HUES64 (cell line): ENCODE measurements at regions not wholly inside any gene's neighbourhood (a gene's known extent, or its start where the extent isn't known, plus 50 kb on each side); places are given as distances from the start of the nearest gene placed in this dataset.
"Not testable (repeated sequence)": the region's sequence is repeated elsewhere in the genome, so short reads cannot be mapped to it uniquely, and the experiment has no call there.

Experiments
- H3K27ac ChIP-seq: 2 replicates; pipeline ENCODE4 v1.7.0; 2013; ENCODE audit warnings: low read depth, low read length, inconsistent platforms
- H3K27me3 ChIP-seq: 2 replicates; pipeline ENCODE4 v1.6.1; 2013; ENCODE audit warnings: mild to moderate bottlenecking, low read length; ENCODE audit not compliant: insufficient read depth
- H3K36me3 ChIP-seq: 2 replicates; pipeline ENCODE4 v1.6.1; 2013; ENCODE audit warnings: mild to moderate bottlenecking, low read length; ENCODE audit not compliant: insufficient read depth
- H3K4me1 ChIP-seq: 2 replicates; pipeline ENCODE4 v1.6.1; 2013; ENCODE audit warnings: mild to moderate bottlenecking, low read length, moderate library complexity; ENCODE audit not compliant: insufficient read depth
- H3K4me3 ChIP-seq: 2 replicates; pipeline ENCODE4 v1.5.1; 2013; ENCODE audit warnings: mild to moderate bottlenecking, low read length, moderate library complexity
- H3K9ac ChIP-seq: 2 replicates; pipeline ENCODE4 v1.6.1; 2013; ENCODE audit warnings: mild to moderate bottlenecking, low read depth, low read length
- H3K9me3 ChIP-seq: 2 replicates; pipeline ENCODE4 v1.6.1; 2013; ENCODE audit warnings: low read depth, low read length; ENCODE audit not compliant: insufficient read depth
- WGBS: fragments of 150-250, 120-280 bp; methylation state at CpG from one replicate; pipeline ENCODE4 v1.1.7; 2013; ENCODE audit warnings: missing lambda C conversion rate; 5-methylcytosine and 5-hydroxymethylcytosine counted together

DNA sequence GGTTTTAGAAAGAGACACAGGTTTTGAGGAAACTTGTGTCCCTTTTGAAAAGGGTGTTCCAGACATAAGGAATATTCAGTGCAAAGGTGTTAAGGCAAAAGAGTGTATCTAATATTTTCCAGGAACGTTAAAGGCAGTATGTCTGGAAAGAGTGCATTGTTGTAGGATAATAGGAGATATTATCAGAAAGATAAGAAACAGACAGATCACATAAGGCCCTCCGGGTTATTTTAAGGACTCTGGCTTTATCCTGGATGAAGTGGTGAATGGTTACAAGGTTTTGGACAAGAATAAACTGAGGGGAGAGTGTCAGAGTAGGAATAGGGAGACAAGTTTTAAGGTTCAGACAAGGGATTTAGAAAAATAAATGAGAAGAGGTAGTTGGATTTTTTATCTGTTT, 493.7 kb upstream of the GRM7 start:
- WGBS = 89% methylated on average over 2 of the region's 2 CpGs
- Histone ChIP-seq H3K27ac (no peak overlapping the region), H3K36me3 (no peaks in the 10 kb centered on the region), H3K27me3 (no peaks in the 10 kb centered on the region), H3K4me1 (peaks cover under 1% of the 10 kb centered on the region; the same call in 1 of the 2 replicates), H3K9ac (no peak overlapping the region), H3K9me3 (no peaks in the 10 kb centered on the region), H3K4me3 (no peak overlapping the region)

DNA sequence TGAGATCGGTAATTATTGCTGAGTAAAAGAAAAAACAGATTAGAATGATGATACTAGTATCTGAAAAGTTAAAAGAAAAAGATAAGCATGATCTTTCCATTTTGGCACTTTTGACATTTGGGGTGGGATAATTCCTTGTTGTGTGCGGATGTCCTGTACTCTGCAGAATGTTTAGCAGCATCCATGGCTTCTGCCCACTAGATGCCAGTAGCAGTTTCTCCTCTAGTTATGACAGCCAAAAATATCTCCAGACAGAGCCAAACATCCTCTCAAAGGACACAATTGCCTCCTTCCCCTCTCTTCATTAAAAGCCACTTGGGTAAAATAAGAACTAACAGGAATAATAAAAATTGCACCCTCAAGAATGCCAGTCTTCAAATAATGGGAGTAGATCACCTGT, 468.8 kb upstream of the GRM7 start:
- WGBS = 98% methylated on average over 2 of the region's 2 CpGs
- Histone ChIP-seq H3K9ac (no peak overlapping the region), H3K36me3 (no peaks in the 10 kb centered on the region), H3K9me3 (no peaks in the 10 kb centered on the region), H3K27ac (no peak overlapping the region), H3K4me3 (no peak overlapping the region), H3K27me3 (no peaks in the 10 kb centered on the region), H3K4me1 (peaks cover 6% of the 10 kb centered on the region; the same call in 1 of the 2 replicates)

DNA sequence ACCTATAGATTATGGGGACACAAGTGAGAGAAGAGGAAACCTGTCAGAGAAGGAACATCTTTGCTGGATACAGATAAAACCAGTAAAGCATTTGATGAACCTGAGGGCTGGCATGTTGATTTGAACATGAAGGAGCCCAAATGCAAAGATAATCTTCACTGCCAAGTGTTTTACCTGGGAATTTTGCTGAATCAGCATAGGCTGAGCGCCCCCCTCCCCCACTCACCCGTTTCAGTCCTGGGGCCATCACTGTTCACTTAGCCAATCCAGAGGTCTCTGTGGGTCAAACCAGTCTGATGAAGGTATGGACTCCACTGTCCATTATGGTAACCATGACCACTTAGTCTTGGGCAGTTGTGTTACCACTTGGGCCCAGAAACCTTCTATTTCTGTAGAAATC, 466.0 kb upstream of the GRM7 start:
- 89% methylated on average over 2 of the region's 2 CpGs for WGBS
- Histone ChIP-seq H3K27ac (no peak overlapping the region), H3K4me3 (no peak overlapping the region)

DNA sequence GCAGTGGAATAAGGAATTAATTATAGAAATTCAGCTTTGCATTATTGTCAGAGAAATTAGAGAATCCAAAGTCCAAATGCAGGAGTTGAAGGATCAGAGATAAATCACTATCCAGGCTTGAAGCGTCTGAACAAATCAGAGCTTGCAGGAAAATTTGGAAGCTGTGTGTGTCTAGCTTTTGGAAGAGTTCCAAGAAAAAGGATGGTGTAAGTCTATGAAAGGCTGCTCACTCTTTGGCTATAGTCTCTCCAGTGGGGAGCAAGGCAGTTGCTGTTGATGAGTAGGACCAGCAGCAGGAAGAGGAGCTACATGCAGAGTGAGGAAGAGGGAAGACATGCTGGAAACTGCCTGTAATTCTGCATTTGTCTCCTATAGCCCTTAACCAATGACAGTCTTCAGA, 464.3 kb upstream of the GRM7 start:
- Histone ChIP-seq H3K36me3 (no peaks in the 10 kb centered on the region), H3K27ac (no peak overlapping the region), H3K4me3 (no peak overlapping the region), H3K27me3 (no peaks in the 10 kb centered on the region), H3K4me1 (peaks cover 7% of the 10 kb centered on the region; the same call in 1 of the 2 replicates), H3K9ac (no peak overlapping the region), H3K9me3 (no peaks in the 10 kb centered on the region)
- WGBS = 92% methylated on average over 1 of the region's 1 CpG

More for the DNA sequence above, 466.0 kb upstream of the GRM7 start:
- Histone ChIP-seq H3K36me3 (no peaks in the 10 kb centered on the region), H3K9ac (no peak overlapping the region), H3K9me3 (no peaks in the 10 kb centered on the region), H3K27me3 (no peaks in the 10 kb centered on the region), H3K4me1 (peaks cover 7% of the 10 kb centered on the region; the same call in 1 of the 2 replicates)

DNA sequence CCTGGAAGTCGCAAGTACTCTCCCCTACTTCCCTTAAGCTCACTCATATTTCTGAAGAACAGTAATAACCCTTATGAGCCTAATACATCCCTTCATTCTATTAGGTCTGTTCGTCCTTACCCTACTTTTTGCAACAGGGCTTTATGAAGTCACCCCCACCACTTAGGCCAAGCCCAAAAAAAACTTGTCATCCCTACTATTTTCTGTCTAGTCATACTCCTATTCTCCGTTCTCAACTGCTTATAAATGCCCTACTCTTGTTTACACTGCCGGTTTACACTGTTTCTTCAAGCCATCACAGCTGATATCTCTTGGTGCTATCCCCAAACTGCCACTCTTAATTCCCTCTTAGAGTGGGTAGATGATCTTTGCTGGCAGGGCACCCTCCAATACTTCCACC, 458.2 kb upstream of the GRM7 start:
- not testable (repeated sequence) for H3K9ac ChIP-seq, H3K27me3 ChIP-seq, H3K4me3 ChIP-seq, H3K4me1 ChIP-seq, H3K36me3 ChIP-seq, H3K27ac ChIP-seq, H3K9me3 ChIP-seq
- WGBS = 88% methylated on average over 3 of the region's 4 CpGs

DNA sequence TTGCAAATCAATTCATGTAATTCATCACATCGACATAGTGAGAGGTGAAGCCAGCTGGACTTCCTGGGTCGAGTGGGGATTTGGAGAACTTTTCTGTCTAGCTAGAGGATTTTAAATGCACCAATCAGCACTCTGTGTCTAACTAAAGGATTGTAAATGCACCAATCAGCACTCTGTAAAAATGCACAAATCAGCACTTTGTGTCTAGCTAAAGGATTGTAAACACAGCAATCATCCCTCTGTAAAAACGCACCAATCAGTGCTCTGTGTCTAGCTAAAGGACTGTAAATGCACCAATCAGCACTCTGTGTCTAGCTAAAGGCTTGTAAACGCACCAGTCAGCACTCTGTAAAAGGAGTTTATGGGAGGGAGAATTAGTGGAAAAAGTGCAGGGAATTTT, 454.0 kb upstream of the GRM7 start:
- not testable (repeated sequence) for H3K4me1 ChIP-seq, H3K4me3 ChIP-seq, H3K27ac ChIP-seq, H3K27me3 ChIP-seq, H3K36me3 ChIP-seq, H3K9me3 ChIP-seq, H3K9ac ChIP-seq
- WGBS = 97% methylated on average over 4 of the region's 4 CpGs

DNA sequence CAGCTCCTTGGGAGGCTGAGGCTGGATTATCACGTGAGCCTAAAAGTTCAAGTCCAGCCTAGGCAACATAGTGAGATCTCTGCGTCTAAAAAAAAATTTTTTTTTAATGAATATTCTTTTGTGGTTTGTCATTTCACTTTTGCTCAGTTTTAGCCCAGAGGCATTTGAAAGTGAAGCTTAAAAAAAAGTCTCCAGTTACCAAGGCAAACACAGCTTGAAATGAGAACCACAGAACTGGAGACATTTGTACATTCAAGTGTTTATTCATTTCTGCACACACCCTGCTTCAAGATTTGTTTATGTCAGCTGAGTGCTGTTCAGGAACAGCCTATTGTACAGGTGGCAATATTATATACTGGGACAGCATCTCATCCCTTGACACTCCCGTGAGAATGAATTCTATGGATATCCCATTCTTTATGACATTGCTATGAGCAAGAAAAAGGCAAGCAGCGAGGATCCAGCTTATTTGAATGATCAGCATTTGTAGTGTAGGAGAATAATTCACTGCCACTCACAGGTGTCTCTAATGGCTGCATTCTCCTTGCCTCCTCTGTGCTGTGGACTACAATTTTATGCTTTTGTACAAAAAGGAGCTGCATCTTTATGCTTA, 444.8 kb upstream of the GRM7 start:
- Histone ChIP-seq H3K27ac (no peak overlapping the region), H3K36me3 (no peaks in the 10 kb centered on the region), H3K9ac (no peak overlapping the region), H3K27me3 (no peaks in the 10 kb centered on the region), H3K4me1 (no peaks in the 10 kb centered on the region), H3K9me3 (no peaks in the 10 kb centered on the region), H3K4me3 (no peak overlapping the region)
- WGBS = 100% methylated on average over 4 of the region's 4 CpGs

DNA sequence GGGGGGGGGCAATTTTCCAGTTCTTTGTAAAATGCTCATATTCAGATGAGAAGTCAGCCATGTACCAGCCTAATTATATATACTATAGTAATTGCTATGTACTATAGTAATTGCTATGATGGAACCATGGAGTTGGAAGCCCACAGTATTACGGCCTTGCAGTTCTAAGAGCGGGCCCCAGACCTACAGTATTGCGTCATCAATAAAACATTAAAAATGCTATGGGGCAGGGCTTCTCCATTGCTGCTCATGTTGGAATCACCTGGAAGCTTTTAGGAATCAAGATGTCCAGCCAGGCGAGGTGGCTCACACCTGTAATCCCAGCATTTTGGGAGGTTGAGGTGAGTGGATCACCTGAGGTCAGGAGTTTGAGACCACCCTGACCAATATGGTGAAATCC, 443.7 kb upstream of the GRM7 start:
- Histone ChIP-seq H3K9ac (no peak overlapping the region), H3K9me3 (no peaks in the 10 kb centered on the region), H3K4me3 (no peak overlapping the region), H3K36me3 (no peaks in the 10 kb centered on the region), H3K4me1 (peaks cover 8% of the 10 kb centered on the region), H3K27me3 (no peaks in the 10 kb centered on the region), H3K27ac (no peak overlapping the region)
- 94% methylated on average over 4 of the region's 4 CpGs for WGBS

DNA sequence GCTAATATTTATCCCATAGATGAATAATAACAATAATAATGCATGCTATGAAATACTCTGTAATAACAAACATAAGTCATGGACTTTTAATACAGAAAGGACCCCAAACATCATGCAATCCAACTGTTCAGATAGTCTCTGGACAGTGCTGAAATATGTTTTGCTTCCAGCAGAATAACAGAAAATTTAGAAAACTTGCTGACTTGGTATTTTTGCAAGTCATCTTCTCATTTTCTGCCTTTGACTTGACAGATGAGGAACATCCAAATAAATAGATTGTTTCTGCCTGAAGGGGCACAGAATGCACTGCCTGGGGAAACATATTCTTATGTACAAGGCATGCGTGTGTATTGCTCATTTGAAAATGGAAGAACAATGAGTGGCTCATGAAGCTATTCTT, 442.4 kb upstream of the GRM7 start:
- 100% methylated on average over 1 of the region's 1 CpG for WGBS

DNA sequence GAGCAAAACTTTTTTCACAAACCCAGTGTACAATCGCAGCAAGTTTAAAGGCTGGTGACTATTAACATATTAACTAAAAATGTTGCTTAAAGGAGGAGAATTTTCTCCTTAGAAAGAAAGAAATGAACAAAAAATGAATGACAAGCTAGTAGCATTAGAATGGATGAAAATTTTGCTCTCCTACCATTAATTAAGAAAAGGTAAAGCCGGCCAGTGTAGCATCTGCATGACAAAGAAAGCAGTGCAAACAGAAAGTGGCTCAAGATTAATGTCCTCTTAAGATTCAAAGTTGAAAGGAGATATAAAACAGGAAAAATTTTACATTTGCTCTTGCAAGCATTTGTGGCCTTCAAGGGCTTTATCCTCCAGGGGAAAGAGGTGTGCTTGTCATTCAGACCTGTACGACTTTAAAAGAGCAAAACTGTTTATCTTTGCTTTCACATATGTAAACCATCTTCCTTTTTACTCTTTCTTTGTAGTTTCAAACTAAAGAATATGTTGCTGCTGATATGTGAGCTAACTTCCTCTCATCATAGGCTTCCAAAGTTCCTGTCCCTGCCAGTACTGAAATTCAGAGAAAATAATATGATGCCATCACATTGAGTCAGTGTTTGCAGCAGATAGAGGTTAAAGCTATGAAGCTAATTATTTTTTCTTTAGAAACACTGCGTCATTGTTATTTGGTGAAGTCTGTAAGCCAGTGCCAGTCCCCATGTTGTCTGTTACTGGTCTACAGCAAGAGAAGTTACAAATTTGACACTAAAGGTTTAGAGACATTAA, 439.1 kb upstream of the GRM7 start:
- Histone ChIP-seq H3K4me3 (no peak overlapping the region), H3K36me3 (no peaks in the 10 kb centered on the region), H3K4me1 (peaks cover 9% of the 10 kb centered on the region), H3K27me3 (no peaks in the 10 kb centered on the region), H3K9ac (no peak overlapping the region), H3K27ac (no peak overlapping the region), H3K9me3 (peaks cover 19% of the 10 kb centered on the region; the same call in 1 of the 2 replicates)
- 56% methylated on average over 3 of the region's 4 CpGs for WGBS

More for the DNA sequence above, 442.4 kb upstream of the GRM7 start:
- no peaks in the 10 kb centered on the region for H3K36me3 ChIP-seq
- H3K9me3 ChIP-seq = no peaks in the 10 kb centered on the region
- H3K4me1 ChIP-seq = peaks cover 9% of the 10 kb centered on the region
- H3K27ac ChIP-seq = no peak overlapping the region
- no peak overlapping the region for H3K4me3 ChIP-seq
- H3K9ac ChIP-seq = no peak overlapping the region
- H3K27me3 ChIP-seq = no peaks in the 10 kb centered on the region

DNA sequence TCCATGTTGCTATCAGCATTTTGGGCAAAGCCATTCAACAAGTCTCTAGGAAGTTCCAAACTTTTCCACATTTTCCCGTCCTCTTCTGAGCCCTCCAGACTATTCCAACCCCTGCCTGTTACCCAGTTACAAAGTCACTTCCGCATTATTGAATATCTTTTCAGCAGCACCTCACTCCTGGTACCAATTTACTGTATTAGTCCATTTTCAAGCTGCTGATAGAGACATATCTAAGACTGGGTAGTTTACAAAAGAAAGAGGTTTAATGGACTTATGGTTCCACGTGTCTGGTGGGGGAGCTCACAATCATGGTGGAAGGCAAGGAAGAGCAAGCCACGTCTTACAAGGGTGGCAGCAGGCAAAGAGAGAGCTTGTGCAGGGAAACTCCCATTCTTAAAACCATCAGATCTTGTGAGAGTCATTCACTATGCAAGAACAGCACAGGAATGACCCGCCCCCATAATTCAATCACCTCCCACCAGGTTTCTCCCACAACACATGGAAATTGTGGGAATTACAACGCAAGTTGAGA, 435.6 kb upstream of the GRM7 start:
- Histone ChIP-seq H3K4me1 (peaks cover 9% of the 10 kb centered on the region), H3K9me3 (peaks cover 19% of the 10 kb centered on the region; the same call in 1 of the 2 replicates), H3K27ac (no peak overlapping the region), H3K4me3 (no peak overlapping the region), H3K27me3 (no peaks in the 10 kb centered on the region), H3K9ac (no peak overlapping the region), H3K36me3 (no peaks in the 10 kb centered on the region)
- WGBS = 96% methylated on average over 6 of the region's 6 CpGs
